ENCODE measurements at regions not wholly inside any gene's neighbourhood (a gene's known extent, or its start where the extent isn't known, plus 50 kb on each side); places are given as distances from the start of the nearest gene placed in this dataset.

- DNase-seq (ENCODE audit: low read depth), result no peak
These were observed 253.8 kb downstream of the TLE3 start for GRCh38 chr15:69843900-69844304.

- DNase-seq (ENCODE audit: low read depth), result no peak
These were observed 252.6 kb downstream of the TLE3 start for GRCh38 chr15:69845159-69845558.

GRCh38 chr15:69847625-69848024, 250.1 kb downstream of the TLE3 start:
- DNase-seq (ENCODE audit: low read depth), result no peak

GRCh38 chr15:69848096-69848495, 249.6 kb downstream of the TLE3 start:
- DNase-seq (ENCODE audit: low read depth), result no peak

GRCh38 chr15:69848551-69849231, 249.0 kb downstream of the TLE3 start:
- DNase-seq (ENCODE audit: low read depth), result no peak

- no peak for DNase-seq (ENCODE audit: low read depth)
These were observed 248.5 kb downstream of the TLE3 start for GRCh38 chr15:69849232-69849610.

- no peak for DNase-seq (ENCODE audit: low read depth)
These were observed 245.2 kb downstream of the TLE3 start for GRCh38 chr15:69852482-69852881.

- no peak for DNase-seq (ENCODE audit: low read depth)
These were observed 244.8 kb downstream of the TLE3 start for GRCh38 chr15:69852916-69853315.

GRCh38 chr15:69853544-69853951, 244.2 kb downstream of the TLE3 start:
- DNase-seq (ENCODE audit: low read depth), result no peak

- no peak for DNase-seq (ENCODE audit: low read depth)
These were observed 243.7 kb downstream of the TLE3 start for GRCh38 chr15:69854001-69854400.

- no peak for DNase-seq (ENCODE audit: low read depth)
These were observed 243.1 kb downstream of the TLE3 start for GRCh38 chr15:69854521-69855181.

GRCh38 chr15:69855258-69856000, 242.3 kb downstream of the TLE3 start:
- no peak for DNase-seq (ENCODE audit: low read depth)

GRCh38 chr15:69857250-69857649, 240.5 kb downstream of the TLE3 start:
- DNase-seq (ENCODE audit: low read depth), result no peak

- DNase-seq (ENCODE audit: low read depth), result no peak
These were observed 239.9 kb downstream of the TLE3 start for GRCh38 chr15:69857686-69858391.

GRCh38 chr15:69858456-69858855, 239.3 kb downstream of the TLE3 start:
- DNase-seq (ENCODE audit: low read depth), result no peak

- DNase-seq (ENCODE audit: low read depth), result no peak
These were observed 237.9 kb downstream of the TLE3 start for GRCh38 chr15:69859866-69860265.

GRCh38 chr15:69860321-69860720, 237.4 kb downstream of the TLE3 start:
- DNase-seq (ENCODE audit: low read depth), result no peak

- no peak for DNase-seq (ENCODE audit: low read depth)
These were observed 236.8 kb downstream of the TLE3 start for GRCh38 chr15:69860921-69861320.

GRCh38 chr15:69861331-69862171, 236.2 kb downstream of the TLE3 start:
- DNase-seq (ENCODE audit: low read depth), result no peak

- DNase-seq (ENCODE audit: low read depth), result no peak
These were observed 235.2 kb downstream of the TLE3 start for GRCh38 chr15:69862540-69862939.

- DNase-seq (ENCODE audit: low read depth), result no peak
These were observed 234.3 kb downstream of the TLE3 start for GRCh38 chr15:69863446-69863845.

- DNase-seq (ENCODE audit: low read depth), result no peak
These were observed 232.3 kb downstream of the TLE3 start for GRCh38 chr15:69865369-69865768.

Measured in activated T-cell treated with anti-CD3 and anti-CD28 coated beads for 24 hours (primary cell).